Fibroblast of the conjunctiva (primary cell): ENCODE measurements at regions not wholly inside any gene's neighbourhood (a gene's known extent, or its start where the extent isn't known, plus 50 kb on each side); places are given as distances from the start of the nearest gene placed in this dataset.
A peak's percentile ranks its signal among the peaks of the same experiment; 100 is the strongest.
"Not testable (repeated sequence)": the region's sequence is repeated elsewhere in the genome, so short reads cannot be mapped to it uniquely, and the experiment has no call there.

Experiments
- DNase-seq: peaks from one replicate; pipeline ENCODE4 v3.0.0-alpha.2; 2010; ENCODE audit warnings: low read depth

- no peak for DNase-seq
Observed at GRCh38 chr5:82603033-82603987, 325.2 kb upstream of the RPS23 start.

- no peak for DNase-seq
Observed at GRCh38 chr5:82601861-82602260, 323.7 kb upstream of the RPS23 start.

GRCh38 chr5:82601077-82601476, 322.9 kb upstream of the RPS23 start:
- DNase-seq, result no peak

GRCh38 chr5:82599692-82600091, 321.5 kb upstream of the RPS23 start:
- no peak for DNase-seq

- no peak for DNase-seq
Observed at GRCh38 chr5:82599030-82599429, 320.9 kb upstream of the RPS23 start.

- DNase-seq, result no peak
Observed at GRCh38 chr5:82597437-82597836, 319.3 kb upstream of the RPS23 start.

GRCh38 chr5:82596451-82596850, 318.3 kb upstream of the RPS23 start:
- no peak for DNase-seq

- no peak for DNase-seq
Observed at GRCh38 chr5:82595113-82595512, 317.0 kb upstream of the RPS23 start.

GRCh38 chr5:82594097-82594496, 315.9 kb upstream of the RPS23 start:
- DNase-seq, result no peak

- DNase-seq, result peak; percentile 12
Observed at GRCh38 chr5:82593481-82593880, 315.3 kb upstream of the RPS23 start.

- DNase-seq, result no peak
Observed at GRCh38 chr5:82591021-82591515, 312.9 kb upstream of the RPS23 start.

GRCh38 chr5:82590112-82590511, 312.0 kb upstream of the RPS23 start:
- no peak for DNase-seq

GRCh38 chr5:82586661-82587310, 308.6 kb upstream of the RPS23 start:
- no peak for DNase-seq

GRCh38 chr5:82586181-82586580, 308.0 kb upstream of the RPS23 start:
- no peak for DNase-seq

GRCh38 chr5:82584631-82585030, 306.5 kb upstream of the RPS23 start:
- DNase-seq, result no peak

- DNase-seq, result not testable (repeated sequence)
Observed at GRCh38 chr5:82583331-82583730, 305.2 kb upstream of the RPS23 start.

GRCh38 chr5:82564963-82565362, 286.8 kb upstream of the RPS23 start:
- DNase-seq, result no peak

- DNase-seq, result no peak
Observed at GRCh38 chr5:82563745-82564144, 285.6 kb upstream of the RPS23 start.

- DNase-seq, result no peak
Observed at GRCh38 chr5:82562696-82563240, 284.6 kb upstream of the RPS23 start.

- peak; percentile 8 for DNase-seq
Observed at GRCh38 chr5:82561797-82562196, 283.6 kb upstream of the RPS23 start.

GRCh38 chr5:82560969-82561368, 282.8 kb upstream of the RPS23 start:
- DNase-seq, result no peak

GRCh38 chr5:82560561-82560960, 282.4 kb upstream of the RPS23 start:
- no peak for DNase-seq

GRCh38 chr5:82551840-82552385, 273.8 kb upstream of the RPS23 start:
- DNase-seq, result no peak
